PC-3 (cell line): ENCODE measurements at regions not wholly inside any gene's neighbourhood (a gene's known extent, or its start where the extent isn't known, plus 50 kb on each side); places are given as distances from the start of the nearest gene placed in this dataset.

Experiments
- ATAC-seq: fragments of 200-7000 bp; cut with Tn5 transposase; 2 replicates; pipeline ENCODE4 v1.9.1; 2020; ENCODE audit warnings: mild to moderate bottlenecking, moderate library complexity
- BruUV-seq: library from RNA; stranded (reverse); fragments of 400-500 nt; replicated peaks from 2 replicates; lab custom pipeline; 2021; lab: Mats Ljungman, UMichigan
- CTCF ChIA-PET: fragments of 300-600 bp; sonication (Branson Sonifier 250); formaldehyde crosslinking; loops from one replicate; lab custom pipeline; 2022; ENCODE audit warnings: antibody characterized with exemption; lab: Charles Lee
- POLR2A ChIA-PET: fragments of 300-600 bp; sonication (Branson Sonifier 250); formaldehyde crosslinking; loops from one replicate; lab custom pipeline; 2022; ENCODE audit warnings: antibody characterized with exemption; ENCODE audit not compliant: unreplicated experiment; lab: Charles Lee
- DNase-seq: peaks from one replicate; pipeline ENCODE4 v3.0.0-alpha.2; 2015
- H2AFZ ChIP-seq: fragments of 300-600 bp; sonication (generic); 2 replicates; pipeline ENCODE4 v1.6.0; 2016; ENCODE audit warnings: antibody characterized with exemption, low read length
- H3F3A ChIP-seq: fragments of 300-600 bp; sonication (generic); one replicate; pipeline ENCODE4 v1.6.0; 2017; ENCODE audit warnings: antibody characterized with exemption, low read length, control low read depth, mild to moderate bottlenecking; ENCODE audit not compliant: unreplicated experiment
- H3K27ac ChIP-seq: fragments of 300-600 bp; sonication (generic); 2 replicates; pipeline ENCODE4 v1.5.1; 2016; ENCODE audit warnings: mild to moderate bottlenecking, low read length
- H3K27me3 ChIP-seq: fragments of 300-600 bp; sonication (generic); 2 replicates; pipeline ENCODE4 v1.6.1; 2016; ENCODE audit warnings: low read length, mixed read lengths
- H3K36me3 ChIP-seq: fragments of 300-600 bp; sonication (generic); 2 replicates; pipeline ENCODE4 v1.6.1; 2016; ENCODE audit warnings: low read depth, mixed run types, low read length, mixed read lengths
- H3K4me1 ChIP-seq: fragments of 300-600 bp; sonication (generic); 2 replicates; pipeline ENCODE4 v1.5.1; 2016; ENCODE audit warnings: low read length; ENCODE audit not compliant: insufficient read depth
- H3K4me2 ChIP-seq: fragments of 300-600 bp; sonication (generic); 2 replicates; pipeline ENCODE4 v1.6.0; 2016; ENCODE audit warnings: low read length
- H3K4me3 ChIP-seq: fragments of 300-600 bp; sonication (generic); 2 replicates; pipeline ENCODE4 v1.5.1; 2016; ENCODE audit warnings: mild to moderate bottlenecking, low read length, mixed read lengths
- H3K79me2 ChIP-seq: fragments of 300-600 bp; sonication (generic); 2 replicates; pipeline ENCODE4 v1.6.1; 2017; ENCODE audit warnings: low read length, mixed read lengths
- H3K9ac ChIP-seq: fragments of 300-600 bp; sonication (generic); 2 replicates; pipeline ENCODE4 v1.6.0; 2016; ENCODE audit warnings: mild to moderate bottlenecking, low read length
- H3K9me2 ChIP-seq: fragments of 300-600 bp; sonication (generic); replicated peaks from 2 replicates; pipeline ENCODE4 v1.6.1; 2016; ENCODE audit warnings: mixed run types, low read length, mixed read lengths
- H3K9me3 ChIP-seq: fragments of 300-600 bp; sonication (generic); 2 replicates; pipeline ENCODE4 v1.6.1; 2016; ENCODE audit warnings: low read length, mixed read lengths
- H4K20me1 ChIP-seq: fragments of 300-600 bp; sonication (generic); 2 replicates; pipeline ENCODE4 v1.6.1; 2016; ENCODE audit warnings: low read length, mixed read lengths
- EZH2 ChIP-seq: fragments of 300-600 bp; sonication (generic); IDR thresholded peaks from one replicate; pipeline ENCODE4 v1.6.1; 2017; ENCODE audit warnings: antibody characterized with exemption, mild to moderate bottlenecking, low read length; ENCODE audit not compliant: unreplicated experiment
- EZH2phosphoT487 ChIP-seq: fragments of 300-600 bp; sonication (generic); IDR thresholded peaks from 2 replicates; pipeline ENCODE4 v1.6.1; 2018; ENCODE audit warnings: mild to moderate bottlenecking, antibody characterized with exemption, low read length, borderline replicate concordance
- intact Hi-C: fragments of 100-400 bp; cut with micrococcal nuclease; formaldehyde crosslinking; loops from 2 replicates; pipeline ENCODE4 v1.9.0; 2023
- TF ChIP-seq, protein P1 (sequence below): fragments of 300-600 bp; sonication (generic); conservative IDR thresholded peaks from 2 replicates; pipeline ENCODE4 v1.5.1; 2017; ENCODE audit warnings: antibody characterized with exemption, low read depth, mild to moderate bottlenecking, low read length

DNA sequence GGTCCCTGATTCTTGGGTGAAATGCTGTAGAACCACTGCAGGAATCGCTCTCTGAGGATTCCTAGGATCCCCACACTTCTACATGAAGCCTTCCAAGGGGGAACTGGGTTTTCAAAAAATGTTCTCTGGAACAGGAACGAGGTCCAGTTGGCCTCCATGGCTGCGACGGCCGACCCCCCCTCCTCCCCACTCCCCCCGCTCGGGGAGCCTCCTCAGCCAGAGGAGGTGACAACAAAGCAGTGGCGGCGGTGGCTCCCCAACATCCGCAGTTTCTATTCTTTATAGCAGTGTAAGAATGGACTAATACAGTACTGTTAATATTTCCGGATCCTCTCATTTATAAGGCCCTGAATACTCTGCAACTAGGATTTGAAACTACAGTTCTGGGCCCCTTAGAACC, 84.0 kb upstream of the PLAAT1 start:
- no peak overlapping the region for H2AFZ ChIP-seq
- H3K79me2 ChIP-seq: no peaks in the 10 kb centered on the region
- H3K27ac ChIP-seq: no peak overlapping the region
- no peaks in the 10 kb centered on the region for H3K9me3 ChIP-seq
- H3K4me1 ChIP-seq: no peaks in the 10 kb centered on the region
- H4K20me1 ChIP-seq: no peaks in the 10 kb centered on the region
- H3K27me3 ChIP-seq: peaks cover 40% of the 10 kb centered on the region
- no peak overlapping the region for H3K4me2 ChIP-seq
- intact Hi-C loops: no loop called here
- H3K9ac ChIP-seq: no peak overlapping the region
- TF ChIP-seq, protein P1, sequence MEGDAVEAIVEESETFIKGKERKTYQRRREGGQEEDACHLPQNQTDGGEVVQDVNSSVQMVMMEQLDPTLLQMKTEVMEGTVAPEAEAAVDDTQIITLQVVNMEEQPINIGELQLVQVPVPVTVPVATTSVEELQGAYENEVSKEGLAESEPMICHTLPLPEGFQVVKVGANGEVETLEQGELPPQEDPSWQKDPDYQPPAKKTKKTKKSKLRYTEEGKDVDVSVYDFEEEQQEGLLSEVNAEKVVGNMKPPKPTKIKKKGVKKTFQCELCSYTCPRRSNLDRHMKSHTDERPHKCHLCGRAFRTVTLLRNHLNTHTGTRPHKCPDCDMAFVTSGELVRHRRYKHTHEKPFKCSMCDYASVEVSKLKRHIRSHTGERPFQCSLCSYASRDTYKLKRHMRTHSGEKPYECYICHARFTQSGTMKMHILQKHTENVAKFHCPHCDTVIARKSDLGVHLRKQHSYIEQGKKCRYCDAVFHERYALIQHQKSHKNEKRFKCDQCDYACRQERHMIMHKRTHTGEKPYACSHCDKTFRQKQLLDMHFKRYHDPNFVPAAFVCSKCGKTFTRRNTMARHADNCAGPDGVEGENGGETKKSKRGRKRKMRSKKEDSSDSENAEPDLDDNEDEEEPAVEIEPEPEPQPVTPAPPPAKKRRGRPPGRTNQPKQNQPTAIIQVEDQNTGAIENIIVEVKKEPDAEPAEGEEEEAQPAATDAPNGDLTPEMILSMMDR: no peak
- TF ChIP-seq EZH2: no peak
- no peak for TF ChIP-seq EZH2phosphoT487
- H3F3A ChIP-seq: no peaks in the 10 kb centered on the region
- ATAC-seq (no peak), DNase-seq (no peak)
- no peak overlapping the region for H3K4me3 ChIP-seq
- H3K36me3 ChIP-seq: no peaks in the 10 kb centered on the region
- ChIA-PET CTCF (no interaction called here), POLR2A (no interaction called here)
- BruUV-seq: no TSS peak
- H3K9me2 ChIP-seq: no peaks in the 10 kb centered on the region

DNA sequence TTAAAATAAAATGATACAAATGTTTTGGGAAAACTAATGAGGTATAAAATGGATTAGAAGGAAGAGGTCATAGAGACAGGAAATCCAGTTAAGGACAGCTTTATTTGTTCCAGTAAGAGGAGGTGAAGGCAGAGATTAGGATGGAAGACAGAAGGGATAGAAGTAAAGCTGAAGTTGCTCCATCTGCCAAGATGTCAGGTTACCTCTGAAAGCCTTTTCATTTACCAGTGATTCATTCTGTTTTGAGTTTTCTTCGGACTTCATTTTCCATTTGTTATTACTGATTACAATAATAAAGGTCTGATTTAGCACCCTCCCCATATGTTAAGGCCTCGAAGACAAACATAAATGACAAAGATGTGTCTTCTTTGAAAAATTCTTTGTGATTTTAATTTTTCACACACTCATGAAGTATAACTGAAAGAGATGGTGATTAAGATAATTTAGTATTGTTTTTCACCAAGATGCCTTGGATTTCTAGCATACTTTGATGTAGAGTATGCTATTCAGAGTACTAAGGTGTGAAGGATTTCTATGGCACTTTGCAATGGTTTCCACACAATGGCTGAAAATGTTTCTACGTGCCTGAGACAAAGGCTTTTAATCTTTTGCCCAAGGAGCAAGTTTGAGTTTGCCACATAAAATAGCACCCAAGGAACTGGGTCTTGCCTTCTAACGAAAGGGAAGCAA, 75.4 kb upstream of the PLAAT1 start:
- POLR2A ChIA-PET: no interaction called here
- CTCF ChIA-PET: no interaction called here
- intact Hi-C loops: no loop called here

DNA sequence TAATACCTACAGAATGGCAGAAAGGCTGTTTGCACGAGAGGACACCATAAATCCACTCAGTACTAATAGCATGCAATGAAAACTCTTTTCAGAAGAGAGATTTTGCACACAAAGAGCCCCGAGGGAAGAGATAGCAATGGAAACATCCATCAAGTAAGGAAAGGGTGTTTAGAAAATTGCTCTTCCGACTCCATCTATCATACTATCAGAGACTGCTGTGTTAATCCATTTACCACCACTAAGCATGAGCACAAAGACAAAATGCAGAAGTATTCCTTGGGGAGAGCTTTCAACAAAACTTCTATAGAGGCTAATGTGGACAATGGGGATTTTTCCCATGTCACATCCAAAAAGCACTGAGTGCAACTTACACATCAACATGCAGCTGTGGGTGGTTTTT, 72.1 kb upstream of the PLAAT1 start:
- peaks cover 46% of the 10 kb centered on the region for H3K27me3 ChIP-seq
- H3K9me2 ChIP-seq: no peaks in the 10 kb centered on the region
- H3K9me3 ChIP-seq: no peaks in the 10 kb centered on the region
- no peaks in the 10 kb centered on the region for H4K20me1 ChIP-seq
- intact Hi-C loops: no loop called here
- no peak overlapping the region for H3K4me3 ChIP-seq
- H3K36me3 ChIP-seq: no peaks in the 10 kb centered on the region
- CTCF ChIA-PET: no interaction called here
- no peak for TF ChIP-seq EZH2phosphoT487
- TF ChIP-seq, protein P1: no peak
- no peak for TF ChIP-seq EZH2
- no peaks in the 10 kb centered on the region for H3F3A ChIP-seq
- no peak overlapping the region for H3K9ac ChIP-seq
- no peak overlapping the region for H2AFZ ChIP-seq
- H3K79me2 ChIP-seq: no peaks in the 10 kb centered on the region
- BruUV-seq: no TSS peak
- DNase-seq (no peak), ATAC-seq (no peak)
- no peaks in the 10 kb centered on the region for H3K4me1 ChIP-seq
- POLR2A ChIA-PET: no interaction called here
- H3K4me2 ChIP-seq: no peak overlapping the region
- no peak overlapping the region for H3K27ac ChIP-seq

More for the DNA sequence above, 75.4 kb upstream of the PLAAT1 start:
- TF ChIP-seq EZH2phosphoT487 (no peak), EZH2 (no peak)
- TF ChIP-seq, protein P1: no peak
- Histone ChIP-seq H3F3A (no peaks in the 10 kb centered on the region), H3K27me3 (peaks cover 47% of the 10 kb centered on the region), H3K9ac (no peak overlapping the region), H3K79me2 (no peaks in the 10 kb centered on the region), H3K27ac (no peak overlapping the region), H3K4me1 (no peaks in the 10 kb centered on the region), H3K9me3 (no peaks in the 10 kb centered on the region), H2AFZ (no peak overlapping the region), H3K36me3 (no peaks in the 10 kb centered on the region), H3K4me3 (no peak overlapping the region), H3K9me2 (no peaks in the 10 kb centered on the region), H3K4me2 (no peak overlapping the region), H4K20me1 (no peaks in the 10 kb centered on the region)
- DNase-seq (no peak), ATAC-seq (no peak)
- BruUV-seq: no TSS peak
